C4-2B (cell line): ENCODE measurements at regions not wholly inside any gene's neighbourhood (a gene's known extent, or its start where the extent isn't known, plus 50 kb on each side); places are given as distances from the start of the nearest gene placed in this dataset.

Experiments
- H3K27ac ChIP-seq: fragments of 450-650 bp; 2 replicates; pipeline ENCODE4 v1.5.1; 2017
- ZFX ChIP-seq: fragments of 450-650 bp; IDR thresholded peaks from 2 replicates; pipeline ENCODE4 v1.6.1; 2017
- TF ChIP-seq, protein P1 (sequence below): fragments of 450-650 bp; conservative IDR thresholded peaks from 2 replicates; pipeline ENCODE4 v1.5.1; 2017; ENCODE audit warnings: mild to moderate bottlenecking

DNA sequence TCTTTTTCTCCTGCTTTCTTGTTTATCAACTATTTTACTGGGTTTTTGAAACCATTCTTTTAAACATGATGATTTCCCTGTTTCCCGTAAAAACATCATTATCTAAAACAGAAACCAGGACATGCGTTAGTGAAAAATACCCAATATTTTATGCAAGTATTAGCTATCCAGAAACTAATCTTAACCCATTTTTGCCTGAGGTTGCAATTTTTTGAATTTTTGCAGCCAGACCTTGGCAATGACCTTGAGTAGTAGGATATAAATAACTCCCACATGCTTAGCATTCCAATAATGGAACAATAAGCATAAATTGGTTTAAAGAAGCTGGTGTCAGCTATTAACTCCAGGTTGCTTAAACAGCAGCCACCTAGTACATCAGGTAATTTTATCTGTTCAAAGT is 308.9 kb upstream of the ANO3 start:
- no peak for TF ChIP-seq ZFX
- TF ChIP-seq, protein P1, sequence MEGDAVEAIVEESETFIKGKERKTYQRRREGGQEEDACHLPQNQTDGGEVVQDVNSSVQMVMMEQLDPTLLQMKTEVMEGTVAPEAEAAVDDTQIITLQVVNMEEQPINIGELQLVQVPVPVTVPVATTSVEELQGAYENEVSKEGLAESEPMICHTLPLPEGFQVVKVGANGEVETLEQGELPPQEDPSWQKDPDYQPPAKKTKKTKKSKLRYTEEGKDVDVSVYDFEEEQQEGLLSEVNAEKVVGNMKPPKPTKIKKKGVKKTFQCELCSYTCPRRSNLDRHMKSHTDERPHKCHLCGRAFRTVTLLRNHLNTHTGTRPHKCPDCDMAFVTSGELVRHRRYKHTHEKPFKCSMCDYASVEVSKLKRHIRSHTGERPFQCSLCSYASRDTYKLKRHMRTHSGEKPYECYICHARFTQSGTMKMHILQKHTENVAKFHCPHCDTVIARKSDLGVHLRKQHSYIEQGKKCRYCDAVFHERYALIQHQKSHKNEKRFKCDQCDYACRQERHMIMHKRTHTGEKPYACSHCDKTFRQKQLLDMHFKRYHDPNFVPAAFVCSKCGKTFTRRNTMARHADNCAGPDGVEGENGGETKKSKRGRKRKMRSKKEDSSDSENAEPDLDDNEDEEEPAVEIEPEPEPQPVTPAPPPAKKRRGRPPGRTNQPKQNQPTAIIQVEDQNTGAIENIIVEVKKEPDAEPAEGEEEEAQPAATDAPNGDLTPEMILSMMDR, result no peak
- H3K27ac ChIP-seq, result no peak overlapping the region

GRCh38 chr11:26025676-26026075 is 306.3 kb upstream of the ANO3 start:
- no peak for TF ChIP-seq ZFX
- TF ChIP-seq, protein P1, result no peak

DNA sequence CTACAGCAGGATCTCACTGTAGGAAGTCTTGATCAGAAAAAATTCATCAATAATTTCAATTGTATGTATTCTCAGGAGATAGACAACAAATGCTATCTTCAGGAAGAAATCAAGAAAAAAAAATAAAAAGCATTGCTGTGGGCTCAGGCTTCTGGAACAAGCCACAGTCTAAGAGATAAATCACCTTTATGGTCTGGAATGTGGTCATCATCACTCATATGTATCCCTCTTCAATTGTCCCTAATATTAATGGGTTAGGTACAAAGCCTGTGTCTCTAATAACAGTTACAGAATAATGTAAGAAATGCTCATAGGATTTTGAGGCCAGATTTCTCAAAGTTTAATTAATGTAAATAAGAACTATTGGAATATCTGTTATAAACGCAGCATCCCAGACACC is 305.9 kb upstream of the ANO3 start:
- H3K27ac ChIP-seq, result no peak overlapping the region

More at GRCh38 chr11:26025676-26026075, 306.3 kb upstream of the ANO3 start:
- no peak overlapping the region for H3K27ac ChIP-seq

GRCh38 chr11:26027887-26028286 is 304.0 kb upstream of the ANO3 start:
- TF ChIP-seq ZFX, result no peak
- TF ChIP-seq, protein P1, result no peak
- peak overlapping the region; percentile 17; the same call in 1 of the 2 replicates for H3K27ac ChIP-seq

More for the DNA sequence above, 305.9 kb upstream of the ANO3 start:
- TF ChIP-seq, protein P1, result no peak
- TF ChIP-seq ZFX, result no peak

- H3K27ac ChIP-seq, result peak overlapping the region; percentile 17; the same call in 1 of the 2 replicates
- no peak for TF ChIP-seq ZFX
- TF ChIP-seq, protein P1, result no peak
These were observed 303.5 kb upstream of the ANO3 start for GRCh38 chr11:26028393-26028911.

- H3K27ac ChIP-seq, result no peak overlapping the region
- TF ChIP-seq ZFX, result no peak
- TF ChIP-seq, protein P1, result no peak
These were observed 301.5 kb upstream of the ANO3 start for GRCh38 chr11:26030399-26030798.

GRCh38 chr11:26032241-26032640 is 299.7 kb upstream of the ANO3 start:
- TF ChIP-seq, protein P1, result no peak
- TF ChIP-seq ZFX, result no peak
- H3K27ac ChIP-seq, result no peak overlapping the region
